ENCODE measurements at regions not wholly inside any gene's neighbourhood (a gene's known extent, or its start where the extent isn't known, plus 50 kb on each side); places are given as distances from the start of the nearest gene placed in this dataset.

DNA sequence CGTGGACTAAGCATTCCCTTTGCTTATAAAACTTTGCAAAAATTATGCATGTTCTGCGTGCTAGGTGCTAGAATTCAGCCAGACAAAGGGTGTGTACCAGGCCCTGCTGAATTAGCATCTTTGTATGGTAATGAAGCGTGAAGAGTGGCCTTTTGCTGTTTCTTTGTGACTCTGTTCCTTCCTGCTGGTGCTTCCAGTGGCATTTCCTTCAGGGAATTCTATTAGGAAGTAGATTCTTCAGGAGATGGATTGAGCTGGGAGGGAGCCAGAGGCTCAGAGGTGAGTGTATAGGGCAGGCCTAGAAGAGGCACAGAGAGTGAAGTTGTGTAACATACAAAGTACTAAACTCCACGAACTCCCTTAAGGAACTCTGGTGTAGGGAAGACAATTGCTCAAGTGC lies 73.9 kb upstream of the ASIC2 start:
- TF ChIP-seq, protein P1, sequence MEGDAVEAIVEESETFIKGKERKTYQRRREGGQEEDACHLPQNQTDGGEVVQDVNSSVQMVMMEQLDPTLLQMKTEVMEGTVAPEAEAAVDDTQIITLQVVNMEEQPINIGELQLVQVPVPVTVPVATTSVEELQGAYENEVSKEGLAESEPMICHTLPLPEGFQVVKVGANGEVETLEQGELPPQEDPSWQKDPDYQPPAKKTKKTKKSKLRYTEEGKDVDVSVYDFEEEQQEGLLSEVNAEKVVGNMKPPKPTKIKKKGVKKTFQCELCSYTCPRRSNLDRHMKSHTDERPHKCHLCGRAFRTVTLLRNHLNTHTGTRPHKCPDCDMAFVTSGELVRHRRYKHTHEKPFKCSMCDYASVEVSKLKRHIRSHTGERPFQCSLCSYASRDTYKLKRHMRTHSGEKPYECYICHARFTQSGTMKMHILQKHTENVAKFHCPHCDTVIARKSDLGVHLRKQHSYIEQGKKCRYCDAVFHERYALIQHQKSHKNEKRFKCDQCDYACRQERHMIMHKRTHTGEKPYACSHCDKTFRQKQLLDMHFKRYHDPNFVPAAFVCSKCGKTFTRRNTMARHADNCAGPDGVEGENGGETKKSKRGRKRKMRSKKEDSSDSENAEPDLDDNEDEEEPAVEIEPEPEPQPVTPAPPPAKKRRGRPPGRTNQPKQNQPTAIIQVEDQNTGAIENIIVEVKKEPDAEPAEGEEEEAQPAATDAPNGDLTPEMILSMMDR (IDR thresholded peaks at IDR 0.05), result no peak
- TF ChIP-seq POLR2A (IDR thresholded peaks at IDR 0.05), result no peak

Measured in testis (tissue), 2 donors.